ENCODE measurements at regions not wholly inside any gene's neighbourhood (a gene's known extent, or its start where the extent isn't known, plus 50 kb on each side); places are given as distances from the start of the nearest gene placed in this dataset.
A peak's percentile ranks its signal among the peaks of the same experiment; 100 is the strongest.
"Not testable (repeated sequence)": the region's sequence is repeated elsewhere in the genome, so short reads cannot be mapped to it uniquely, and the experiment has no call there.

- no peak for DNase-seq
Measured at GRCh38 chr13:88739195-88739594, 1068.0 kb downstream of the SLITRK5 start.

GRCh38 chr13:88744289-88744688 lies 1073.1 kb downstream of the SLITRK5 start:
- no peak for DNase-seq

- no peak for DNase-seq
Measured at GRCh38 chr13:88745011-88745410, 1073.8 kb downstream of the SLITRK5 start.

GRCh38 chr13:88752041-88752440 lies 1080.9 kb downstream of the SLITRK5 start:
- DNase-seq = no peak

GRCh38 chr13:88754141-88754540 lies 1083.0 kb downstream of the SLITRK5 start:
- no peak for DNase-seq

DNA sequence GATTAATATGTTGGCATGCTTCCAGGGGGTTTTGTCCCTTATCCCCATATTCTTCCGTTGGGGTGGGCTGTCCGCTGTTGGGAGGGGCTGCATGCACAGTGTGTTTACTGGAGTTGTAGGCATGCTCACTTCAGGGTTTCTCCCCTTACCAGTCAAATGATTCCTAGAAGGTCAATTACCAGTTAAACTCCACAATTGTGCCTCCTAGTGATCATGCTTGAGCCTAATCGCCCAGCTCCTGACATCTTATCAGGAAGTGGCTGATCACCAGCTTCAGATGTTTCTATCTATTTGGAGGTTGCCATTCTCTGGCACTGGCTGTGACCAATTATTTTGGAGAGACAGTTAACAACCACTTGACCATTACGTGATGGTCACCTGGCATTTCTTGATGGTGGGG lies 1090.0 kb downstream of the SLITRK5 start:
- DNase-seq = no peak

- DNase-seq = no peak
Measured at GRCh38 chr13:88764103-88764502, 1092.9 kb downstream of the SLITRK5 start.

DNA sequence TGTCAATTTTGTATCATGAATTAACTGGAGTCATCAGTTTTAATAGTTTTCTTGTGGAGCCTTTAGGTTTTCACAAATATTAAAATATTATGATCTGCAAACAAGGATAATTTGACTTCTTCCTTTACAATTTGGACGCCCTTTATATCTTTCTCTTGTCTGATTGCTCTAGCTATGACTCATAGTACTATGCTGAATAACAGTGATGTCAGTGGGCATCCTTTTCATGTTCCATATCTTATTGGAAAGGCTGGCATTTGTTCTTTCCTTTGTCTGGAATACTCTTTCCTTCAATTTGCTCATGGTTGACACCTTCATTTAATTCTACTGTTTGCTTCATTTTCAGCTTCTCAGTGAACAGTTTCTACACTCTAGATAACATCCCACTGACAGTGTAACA lies 1129.3 kb downstream of the SLITRK5 start:
- DNase-seq = peak; percentile 61

GRCh38 chr13:88801361-88801760 lies 1130.2 kb downstream of the SLITRK5 start:
- no peak for DNase-seq

- peak; percentile 71 for DNase-seq
Measured at GRCh38 chr13:88802886-88803285, 1131.7 kb downstream of the SLITRK5 start.

DNA sequence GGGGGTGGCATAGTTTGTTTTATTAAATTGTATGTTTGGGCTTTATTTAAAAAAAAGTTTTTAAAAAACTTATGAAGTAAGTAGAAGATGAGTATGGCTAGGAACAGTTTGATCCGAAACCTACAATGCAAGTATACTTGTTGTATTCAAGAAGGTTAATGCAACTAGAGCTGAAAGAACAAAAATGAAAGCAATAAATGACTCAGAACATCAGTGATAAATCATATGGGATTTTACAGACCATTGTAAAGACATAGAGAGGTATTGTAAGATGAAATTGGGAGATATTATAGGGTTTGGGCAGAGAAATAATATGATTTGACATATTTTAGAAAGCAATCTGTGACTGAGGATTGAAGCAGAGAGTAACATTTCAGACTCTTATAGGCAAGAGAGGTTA lies 1135.3 kb downstream of the SLITRK5 start:
- no peak for DNase-seq

- DNase-seq = no peak
Measured at GRCh38 chr13:88817560-88817959, 1146.4 kb downstream of the SLITRK5 start.

DNA sequence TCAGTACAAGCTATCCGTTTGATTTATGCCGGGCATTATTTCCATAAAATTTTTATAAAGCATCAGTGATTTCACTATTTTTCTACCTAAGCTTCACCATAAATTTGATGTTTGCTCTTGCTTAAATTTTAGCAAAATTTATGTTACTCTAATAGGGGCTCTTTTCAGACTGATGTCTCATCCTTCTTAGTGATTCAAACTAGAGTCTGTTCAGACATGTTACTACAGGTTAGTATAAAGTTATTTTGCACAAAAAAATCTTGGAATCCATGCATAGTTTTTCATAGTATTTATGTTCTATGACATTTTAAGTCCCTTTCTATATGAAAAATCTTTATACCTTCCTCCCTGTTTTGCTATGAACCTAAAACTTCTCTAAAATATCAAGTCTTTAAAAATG lies 1151.9 kb downstream of the SLITRK5 start:
- DNase-seq = no peak

GRCh38 chr13:88824218-88824617 lies 1153.0 kb downstream of the SLITRK5 start:
- no peak for DNase-seq

GRCh38 chr13:88840085-88840484 lies 1168.9 kb downstream of the SLITRK5 start:
- DNase-seq = no peak

GRCh38 chr13:88852293-88852692 lies 1181.1 kb downstream of the SLITRK5 start:
- DNase-seq = not testable (repeated sequence)

DNA sequence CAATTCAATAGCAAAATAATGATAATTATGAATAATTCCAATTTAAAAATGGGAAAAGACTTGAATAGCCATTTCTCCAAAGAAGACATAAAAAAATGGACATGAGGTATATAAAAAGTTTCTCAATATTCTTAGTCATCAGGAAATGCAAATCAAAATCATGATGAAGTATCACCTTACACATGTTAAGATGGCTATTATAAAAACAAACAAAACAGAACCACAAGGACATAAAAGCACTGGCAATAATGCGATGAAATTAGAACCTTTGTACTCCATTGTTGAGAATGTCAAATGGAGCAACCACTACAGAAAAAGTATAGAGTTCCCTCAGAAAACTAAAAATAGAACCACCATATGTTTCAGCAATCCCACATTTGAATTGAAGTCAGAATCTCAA lies 1186.1 kb downstream of the SLITRK5 start:
- DNase-seq = no peak

DNA sequence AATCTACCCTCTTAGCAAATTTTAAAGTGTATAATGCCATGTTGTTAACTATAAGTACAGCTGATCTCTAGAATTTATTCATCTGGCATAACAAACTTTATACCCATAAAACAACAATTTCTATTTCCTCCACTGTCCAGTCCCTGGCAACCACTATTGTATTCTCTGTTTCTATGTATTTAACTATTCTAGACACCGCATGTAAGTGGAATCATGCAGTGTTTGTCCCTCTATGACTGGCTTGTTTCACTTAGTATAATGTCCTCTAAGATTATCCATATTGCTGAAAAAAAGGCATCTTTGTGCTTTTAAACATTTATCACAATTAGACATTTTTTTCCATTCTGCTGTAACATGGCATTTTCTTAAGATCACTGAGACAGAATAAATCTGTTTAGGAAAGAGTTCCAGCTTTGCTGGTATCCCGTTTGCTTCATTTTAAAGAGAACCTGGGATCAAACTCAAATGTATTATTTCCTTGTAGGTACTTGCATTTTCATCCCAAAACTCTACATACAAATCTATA lies 1191.0 kb downstream of the SLITRK5 start:
- DNase-seq = no peak

DNA sequence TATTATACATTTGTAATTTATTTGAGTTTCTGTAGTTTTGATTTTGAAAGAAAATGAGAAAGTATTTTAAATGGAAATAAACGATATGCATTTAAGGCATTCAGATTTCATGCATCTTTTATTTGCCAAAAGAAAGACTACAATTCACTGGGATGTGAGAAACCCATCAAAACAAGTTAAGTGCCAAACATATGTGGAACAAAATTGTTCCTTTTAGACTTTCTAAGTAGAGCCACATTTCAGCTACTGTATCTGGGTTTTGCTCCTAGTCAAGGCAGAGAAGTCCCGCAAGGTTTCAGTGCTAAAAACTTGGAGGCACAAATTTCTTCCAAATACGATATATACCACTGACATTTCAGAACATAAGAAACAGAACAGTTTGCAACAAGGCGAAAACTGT lies 1191.9 kb downstream of the SLITRK5 start:
- no peak for DNase-seq

GRCh38 chr13:88866195-88866594 lies 1195.0 kb downstream of the SLITRK5 start:
- no peak for DNase-seq

- no peak for DNase-seq
Measured at GRCh38 chr13:88883741-88884140, 1212.6 kb downstream of the SLITRK5 start.

DNA sequence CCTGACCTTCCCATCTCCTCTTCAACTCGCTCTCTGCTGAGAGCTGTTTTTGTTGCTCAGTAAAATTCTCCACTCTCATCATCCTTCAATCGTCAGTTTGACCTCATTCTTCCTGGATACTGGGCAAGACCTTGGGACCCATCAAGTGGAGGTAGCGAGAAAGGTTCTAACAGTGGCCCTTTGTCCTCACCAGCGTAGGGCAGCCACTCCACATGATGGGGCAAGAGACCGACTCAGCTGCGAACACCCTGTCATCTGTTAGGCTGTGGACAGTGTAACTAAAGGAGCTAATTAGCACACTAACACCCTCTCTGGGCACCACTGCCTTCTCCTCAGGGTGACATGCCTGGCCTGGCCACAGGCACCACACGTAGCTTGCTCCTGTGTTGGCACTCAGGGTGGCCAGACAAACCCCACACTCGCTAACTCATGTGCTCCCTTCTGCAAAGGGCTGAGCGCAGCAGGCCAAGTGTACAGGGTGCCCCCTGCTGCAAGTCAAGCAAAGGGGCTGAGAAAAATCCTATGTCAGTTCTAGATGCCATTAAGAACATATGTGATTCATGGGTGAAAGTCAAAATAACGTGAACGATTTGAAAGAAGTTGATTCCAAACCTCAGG lies 1216.0 kb downstream of the SLITRK5 start:
- no peak for DNase-seq

DNA sequence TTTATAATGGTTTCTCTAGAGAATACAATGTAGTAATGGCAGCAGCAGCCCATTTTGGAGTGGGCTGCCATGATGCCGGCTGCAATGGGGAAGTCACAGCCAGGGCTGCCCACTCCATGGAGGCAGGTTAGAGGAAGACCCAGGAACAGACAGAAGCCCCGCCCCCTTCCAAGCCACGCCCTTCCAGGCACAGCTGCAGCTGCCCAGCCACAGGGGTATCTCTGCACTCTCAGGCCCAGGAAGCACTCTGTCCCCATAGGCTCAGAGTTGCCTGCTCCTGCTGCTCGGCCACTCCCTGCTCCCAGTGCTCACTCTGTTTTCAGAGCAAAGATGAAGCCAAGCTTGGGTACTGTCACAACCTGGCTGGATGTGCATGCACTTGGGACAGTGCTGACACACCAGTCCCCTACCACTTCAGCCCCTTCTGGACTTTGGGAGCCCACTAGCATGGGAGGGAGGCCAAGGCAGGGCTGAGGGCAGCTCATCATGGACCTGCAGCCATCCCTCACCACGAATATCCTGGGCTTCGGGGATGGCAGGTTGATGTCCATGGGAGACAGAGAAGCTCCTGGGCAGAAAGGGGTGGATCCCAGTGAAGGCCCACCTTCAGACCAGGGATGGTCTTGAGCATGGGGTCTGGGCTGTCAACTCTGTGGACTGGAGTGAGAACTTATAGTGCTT lies 1224.2 kb downstream of the SLITRK5 start:
- no peak for DNase-seq

- DNase-seq = no peak
Measured at GRCh38 chr13:88896466-88896865, 1225.3 kb downstream of the SLITRK5 start.

- DNase-seq = no peak
Measured at GRCh38 chr13:88908961-88909441, 1237.8 kb downstream of the SLITRK5 start.
